ENCODE measurements at regions not wholly inside any gene's neighbourhood (a gene's known extent, or its start where the extent isn't known, plus 50 kb on each side); places are given as distances from the start of the nearest gene placed in this dataset.

DNA sequence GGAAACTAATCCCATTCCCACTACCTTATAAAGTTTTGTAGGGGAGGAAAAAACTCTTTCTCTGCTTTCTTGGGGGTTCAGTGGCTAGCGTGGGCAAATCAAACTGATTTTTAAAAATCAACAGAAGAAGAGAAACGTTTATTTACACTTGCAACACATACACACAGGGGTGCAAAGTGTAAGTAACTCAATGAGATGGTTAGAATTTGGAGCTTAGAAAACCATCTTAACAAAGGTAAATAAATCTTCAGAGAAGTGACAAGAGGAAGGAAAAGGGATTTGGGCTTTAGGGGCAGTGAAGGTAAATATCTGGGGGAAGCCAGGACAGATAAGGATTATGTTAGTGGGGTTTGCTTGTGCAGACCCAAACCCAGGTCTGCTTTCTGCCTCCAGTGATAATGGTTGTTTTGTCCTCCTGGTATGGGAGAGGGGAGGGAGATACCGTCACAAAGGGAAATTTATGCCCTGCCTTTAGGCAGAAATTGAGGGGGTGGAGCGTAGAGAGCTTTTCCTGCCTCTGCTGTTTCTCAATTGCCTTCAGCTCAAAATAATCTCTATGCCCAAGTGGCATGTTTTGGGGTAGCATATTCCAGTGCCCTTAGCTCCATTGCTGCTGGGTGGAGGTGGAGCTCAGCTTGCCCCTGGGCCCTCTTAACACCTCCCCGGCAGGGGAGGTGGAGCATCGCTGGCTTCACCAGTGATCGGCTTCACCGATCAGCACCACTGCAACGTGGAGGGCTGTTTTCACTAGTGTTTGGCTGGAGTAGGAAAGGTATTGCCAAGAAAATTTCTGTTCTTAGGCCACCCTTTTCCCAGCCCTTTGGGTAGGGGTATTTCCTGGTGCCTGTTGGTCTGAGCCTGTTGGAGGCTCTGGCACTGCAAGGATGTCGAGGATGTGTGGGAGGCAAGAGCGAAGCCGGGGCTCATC is 92.2 kb downstream of the TEX51 start:
- no peak for DNase-seq

DNA sequence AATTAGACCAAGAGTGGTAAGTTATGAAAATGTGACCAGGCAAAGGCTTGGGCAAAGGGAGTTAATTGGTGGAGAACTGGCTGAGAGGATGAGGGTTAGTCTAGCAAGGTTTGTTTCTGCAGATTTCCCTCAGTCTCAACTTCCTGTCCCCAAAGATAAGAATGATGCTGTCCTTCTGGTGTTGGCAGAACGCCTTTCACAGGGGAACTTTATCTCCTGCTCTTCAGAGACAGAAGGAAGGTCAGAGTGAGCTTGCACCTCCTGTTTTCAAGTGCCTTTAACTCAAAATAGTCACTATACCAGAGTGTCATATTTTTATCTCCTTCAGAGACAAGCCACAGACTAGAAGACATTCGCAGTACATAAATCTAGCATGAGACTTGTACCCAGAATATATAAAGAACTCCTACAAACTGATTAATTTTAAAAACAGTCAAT is 95.7 kb downstream of the TEX51 start:
- DNase-seq: no peak

DNA sequence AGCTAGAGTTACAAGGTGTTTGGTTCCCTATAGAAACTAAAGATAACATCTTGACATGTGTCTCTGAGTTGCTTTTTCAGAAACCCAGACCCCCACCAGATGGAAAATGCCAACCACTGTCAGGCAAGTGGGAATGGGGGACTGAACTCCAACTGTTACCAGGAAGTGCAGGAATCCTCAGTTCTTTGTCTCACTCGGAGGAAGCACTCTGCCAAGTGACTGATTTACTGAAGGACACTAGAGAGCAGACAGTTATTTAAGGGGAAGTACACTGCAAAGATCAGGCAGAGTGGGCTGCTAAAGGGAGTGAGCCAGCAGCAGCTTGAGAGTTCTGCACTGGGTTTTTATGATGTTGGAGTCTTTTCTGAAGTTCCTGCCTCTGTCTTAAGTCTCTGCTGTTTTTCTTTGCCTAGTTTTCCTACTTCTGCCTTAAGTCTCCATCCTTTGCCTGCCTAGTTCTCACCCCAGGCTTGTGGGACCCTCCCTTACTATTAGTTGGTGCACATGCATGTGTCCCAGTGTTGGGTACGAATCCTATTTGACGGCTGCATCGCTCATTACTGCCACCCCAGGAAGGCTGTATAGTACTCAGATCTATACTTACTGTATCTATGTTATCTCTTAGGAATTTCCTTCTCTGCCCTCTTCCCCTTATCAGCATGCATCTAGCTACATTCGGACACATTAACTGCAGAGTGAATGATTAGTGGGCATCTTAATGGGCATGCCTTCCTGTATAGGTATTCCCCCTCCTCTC is 97.1 kb downstream of the TEX51 start:
- no peak for DNase-seq

DNA sequence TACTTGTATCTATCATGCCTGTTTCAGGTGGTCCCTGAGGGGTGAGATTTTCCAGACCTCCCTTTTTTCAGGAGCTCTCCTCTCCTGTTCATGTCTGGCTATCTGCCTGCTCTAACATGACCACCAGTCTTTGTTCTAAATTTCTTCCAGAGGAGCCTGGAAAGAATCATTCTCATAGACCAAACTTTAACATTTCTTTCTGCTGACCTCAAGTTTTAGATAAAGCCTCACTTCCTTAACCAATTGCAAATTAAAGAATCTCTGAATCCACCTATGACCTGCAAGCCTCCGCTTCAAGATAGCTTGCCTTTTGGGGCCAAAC is 97.6 kb downstream of the TEX51 start:
- DNase-seq: no peak
